ENCODE measurements at regions not wholly inside any gene's neighbourhood (a gene's known extent, or its start where the extent isn't known, plus 50 kb on each side); places are given as distances from the start of the nearest gene placed in this dataset.

DNA sequence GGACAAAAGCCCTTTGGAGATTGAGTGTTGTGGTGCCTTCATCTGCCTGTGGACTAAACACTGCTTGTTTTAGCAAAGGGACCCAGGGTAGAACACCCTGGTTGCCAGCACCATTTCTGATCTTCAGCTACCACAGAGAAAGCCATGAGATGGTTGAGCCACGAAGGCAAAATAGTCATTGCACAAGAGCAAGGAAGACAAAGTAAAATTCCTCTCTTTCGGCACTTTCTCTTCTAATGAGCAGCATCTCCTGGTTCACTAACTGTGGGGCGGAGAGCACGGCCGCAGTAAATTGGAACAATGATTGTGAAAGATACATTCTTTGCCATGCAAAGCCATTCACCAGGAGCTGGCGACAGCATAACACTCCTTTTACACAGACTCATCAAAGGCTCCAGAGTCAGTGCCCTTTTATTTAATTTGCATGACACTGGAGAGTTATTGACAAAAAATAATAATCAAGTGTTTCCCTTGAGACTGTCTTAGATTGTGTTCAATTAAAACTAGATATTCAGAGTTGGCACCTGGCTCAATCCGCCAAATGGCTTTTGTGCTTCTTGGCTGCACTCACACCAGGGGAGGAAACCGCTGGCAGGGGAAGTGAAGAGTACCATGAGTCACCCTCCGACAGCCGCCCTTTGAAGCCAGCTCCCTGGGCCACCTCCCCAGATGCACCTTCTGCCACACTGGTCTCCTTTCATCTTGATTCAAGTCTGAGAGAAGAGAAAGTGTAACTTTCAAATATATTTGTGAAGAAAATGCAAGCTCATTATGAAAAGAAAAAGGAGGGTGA, 100.5 kb upstream of the MEIS1 start (continued):
- TF ChIP-seq, protein P1, sequence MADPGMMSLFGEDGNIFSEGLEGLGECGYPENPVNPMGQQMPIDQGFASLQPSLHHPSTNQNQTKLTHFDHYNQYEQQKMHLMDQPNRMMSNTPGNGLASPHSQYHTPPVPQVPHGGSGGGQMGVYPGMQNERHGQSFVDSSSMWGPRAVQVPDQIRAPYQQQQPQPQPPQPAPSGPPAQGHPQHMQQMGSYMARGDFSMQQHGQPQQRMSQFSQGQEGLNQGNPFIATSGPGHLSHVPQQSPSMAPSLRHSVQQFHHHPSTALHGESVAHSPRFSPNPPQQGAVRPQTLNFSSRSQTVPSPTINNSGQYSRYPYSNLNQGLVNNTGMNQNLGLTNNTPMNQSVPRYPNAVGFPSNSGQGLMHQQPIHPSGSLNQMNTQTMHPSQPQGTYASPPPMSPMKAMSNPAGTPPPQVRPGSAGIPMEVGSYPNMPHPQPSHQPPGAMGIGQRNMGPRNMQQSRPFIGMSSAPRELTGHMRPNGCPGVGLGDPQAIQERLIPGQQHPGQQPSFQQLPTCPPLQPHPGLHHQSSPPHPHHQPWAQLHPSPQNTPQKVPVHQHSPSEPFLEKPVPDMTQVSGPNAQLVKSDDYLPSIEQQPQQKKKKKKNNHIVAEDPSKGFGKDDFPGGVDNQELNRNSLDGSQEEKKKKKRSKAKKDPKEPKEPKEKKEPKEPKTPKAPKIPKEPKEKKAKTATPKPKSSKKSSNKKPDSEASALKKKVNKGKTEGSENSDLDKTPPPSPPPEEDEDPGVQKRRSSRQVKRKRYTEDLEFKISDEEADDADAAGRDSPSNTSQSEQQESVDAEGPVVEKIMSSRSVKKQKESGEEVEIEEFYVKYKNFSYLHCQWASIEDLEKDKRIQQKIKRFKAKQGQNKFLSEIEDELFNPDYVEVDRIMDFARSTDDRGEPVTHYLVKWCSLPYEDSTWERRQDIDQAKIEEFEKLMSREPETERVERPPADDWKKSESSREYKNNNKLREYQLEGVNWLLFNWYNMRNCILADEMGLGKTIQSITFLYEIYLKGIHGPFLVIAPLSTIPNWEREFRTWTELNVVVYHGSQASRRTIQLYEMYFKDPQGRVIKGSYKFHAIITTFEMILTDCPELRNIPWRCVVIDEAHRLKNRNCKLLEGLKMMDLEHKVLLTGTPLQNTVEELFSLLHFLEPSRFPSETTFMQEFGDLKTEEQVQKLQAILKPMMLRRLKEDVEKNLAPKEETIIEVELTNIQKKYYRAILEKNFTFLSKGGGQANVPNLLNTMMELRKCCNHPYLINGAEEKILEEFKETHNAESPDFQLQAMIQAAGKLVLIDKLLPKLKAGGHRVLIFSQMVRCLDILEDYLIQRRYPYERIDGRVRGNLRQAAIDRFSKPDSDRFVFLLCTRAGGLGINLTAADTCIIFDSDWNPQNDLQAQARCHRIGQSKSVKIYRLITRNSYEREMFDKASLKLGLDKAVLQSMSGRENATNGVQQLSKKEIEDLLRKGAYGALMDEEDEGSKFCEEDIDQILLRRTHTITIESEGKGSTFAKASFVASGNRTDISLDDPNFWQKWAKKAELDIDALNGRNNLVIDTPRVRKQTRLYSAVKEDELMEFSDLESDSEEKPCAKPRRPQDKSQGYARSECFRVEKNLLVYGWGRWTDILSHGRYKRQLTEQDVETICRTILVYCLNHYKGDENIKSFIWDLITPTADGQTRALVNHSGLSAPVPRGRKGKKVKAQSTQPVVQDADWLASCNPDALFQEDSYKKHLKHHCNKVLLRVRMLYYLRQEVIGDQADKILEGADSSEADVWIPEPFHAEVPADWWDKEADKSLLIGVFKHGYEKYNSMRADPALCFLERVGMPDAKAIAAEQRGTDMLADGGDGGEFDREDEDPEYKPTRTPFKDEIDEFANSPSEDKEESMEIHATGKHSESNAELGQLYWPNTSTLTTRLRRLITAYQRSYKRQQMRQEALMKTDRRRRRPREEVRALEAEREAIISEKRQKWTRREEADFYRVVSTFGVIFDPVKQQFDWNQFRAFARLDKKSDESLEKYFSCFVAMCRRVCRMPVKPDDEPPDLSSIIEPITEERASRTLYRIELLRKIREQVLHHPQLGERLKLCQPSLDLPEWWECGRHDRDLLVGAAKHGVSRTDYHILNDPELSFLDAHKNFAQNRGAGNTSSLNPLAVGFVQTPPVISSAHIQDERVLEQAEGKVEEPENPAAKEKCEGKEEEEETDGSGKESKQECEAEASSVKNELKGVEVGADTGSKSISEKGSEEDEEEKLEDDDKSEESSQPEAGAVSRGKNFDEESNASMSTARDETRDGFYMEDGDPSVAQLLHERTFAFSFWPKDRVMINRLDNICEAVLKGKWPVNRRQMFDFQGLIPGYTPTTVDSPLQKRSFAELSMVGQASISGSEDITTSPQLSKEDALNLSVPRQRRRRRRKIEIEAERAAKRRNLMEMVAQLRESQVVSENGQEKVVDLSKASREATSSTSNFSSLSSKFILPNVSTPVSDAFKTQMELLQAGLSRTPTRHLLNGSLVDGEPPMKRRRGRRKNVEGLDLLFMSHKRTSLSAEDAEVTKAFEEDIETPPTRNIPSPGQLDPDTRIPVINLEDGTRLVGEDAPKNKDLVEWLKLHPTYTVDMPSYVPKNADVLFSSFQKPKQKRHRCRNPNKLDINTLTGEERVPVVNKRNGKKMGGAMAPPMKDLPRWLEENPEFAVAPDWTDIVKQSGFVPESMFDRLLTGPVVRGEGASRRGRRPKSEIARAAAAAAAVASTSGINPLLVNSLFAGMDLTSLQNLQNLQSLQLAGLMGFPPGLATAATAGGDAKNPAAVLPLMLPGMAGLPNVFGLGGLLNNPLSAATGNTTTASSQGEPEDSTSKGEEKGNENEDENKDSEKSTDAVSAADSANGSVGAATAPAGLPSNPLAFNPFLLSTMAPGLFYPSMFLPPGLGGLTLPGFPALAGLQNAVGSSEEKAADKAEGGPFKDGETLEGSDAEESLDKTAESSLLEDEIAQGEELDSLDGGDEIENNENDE (IDR thresholded peaks at IDR 0.05; ENCODE audit: insufficient replicate concordance, low read length) = no peak
- TF ChIP-seq SP1 (IDR thresholded peaks at IDR 0.05; ENCODE audit: low read depth, low read length) (no peak), PHF8 (conservative IDR thresholded peaks at IDR 0.05; ENCODE audit: low read depth, low read length) (no peak), SUZ12 (IDR thresholded peaks at IDR 0.05; ENCODE audit: low read length) (no peak), ZNF274 (IDR thresholded peaks at IDR 0.05; ENCODE audit: borderline replicate concordance, extremely low read depth, low read length) (no peak), TCF12 (IDR thresholded peaks at IDR 0.05; ENCODE audit: low read depth, low read length) (no peak)
- TF ChIP-seq, protein P2, sequence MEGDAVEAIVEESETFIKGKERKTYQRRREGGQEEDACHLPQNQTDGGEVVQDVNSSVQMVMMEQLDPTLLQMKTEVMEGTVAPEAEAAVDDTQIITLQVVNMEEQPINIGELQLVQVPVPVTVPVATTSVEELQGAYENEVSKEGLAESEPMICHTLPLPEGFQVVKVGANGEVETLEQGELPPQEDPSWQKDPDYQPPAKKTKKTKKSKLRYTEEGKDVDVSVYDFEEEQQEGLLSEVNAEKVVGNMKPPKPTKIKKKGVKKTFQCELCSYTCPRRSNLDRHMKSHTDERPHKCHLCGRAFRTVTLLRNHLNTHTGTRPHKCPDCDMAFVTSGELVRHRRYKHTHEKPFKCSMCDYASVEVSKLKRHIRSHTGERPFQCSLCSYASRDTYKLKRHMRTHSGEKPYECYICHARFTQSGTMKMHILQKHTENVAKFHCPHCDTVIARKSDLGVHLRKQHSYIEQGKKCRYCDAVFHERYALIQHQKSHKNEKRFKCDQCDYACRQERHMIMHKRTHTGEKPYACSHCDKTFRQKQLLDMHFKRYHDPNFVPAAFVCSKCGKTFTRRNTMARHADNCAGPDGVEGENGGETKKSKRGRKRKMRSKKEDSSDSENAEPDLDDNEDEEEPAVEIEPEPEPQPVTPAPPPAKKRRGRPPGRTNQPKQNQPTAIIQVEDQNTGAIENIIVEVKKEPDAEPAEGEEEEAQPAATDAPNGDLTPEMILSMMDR (IDR thresholded peaks at IDR 0.05; ENCODE audit: control extremely low read depth in 1 of 3, insufficient read depth in 1 of 3, low read depth in 1 of 3, low read length in 3 of 3) = no peak
